Neutrophil (primary cell): ENCODE measurements at regions not wholly inside any gene's neighbourhood (a gene's known extent, or its start where the extent isn't known, plus 50 kb on each side); places are given as distances from the start of the nearest gene placed in this dataset.

Experiments used
- H3K27ac ChIP-seq: fragments of 200-600 bp; sonication (generic); 2 replicates; pipeline ENCODE4 v1.5.1; 2016; ENCODE audit warnings: mild to moderate bottlenecking, moderate library complexity
- H3K27me3 ChIP-seq: fragments of 200-600 bp; sonication (generic); 2 replicates; pipeline ENCODE4 v1.6.0; 2016; ENCODE audit warnings: mild to moderate bottlenecking
- H3K36me3 ChIP-seq: fragments of 200-600 bp; sonication (generic); 2 replicates; pipeline ENCODE4 v1.5.1; 2017
- H3K4me1 ChIP-seq, 2 experiments: fragments of 200-600 bp in 1 of 2; sonication (generic) in 1 of 2; 1 replicate in 1 of 2; 2 replicates in 1 of 2; pipeline versions ENCODE4 v1.5.1 to v1.6.1; 2013 to 2016; ENCODE audit warnings: low read depth in 1 of 2, low read length in 1 of 2, mild to moderate bottlenecking in 1 of 2, moderate library complexity in 1 of 2; ENCODE audit not compliant: control insufficient read depth in 1 of 2, insufficient read depth in 1 of 2
- H3K4me3 ChIP-seq, 2 experiments: fragments of 200-600 bp in 1 of 2; sonication (generic) in 1 of 2; 1 replicate in 1 of 2; 2 replicates in 1 of 2; pipeline ENCODE4 v1.5.1; 2013 to 2016; ENCODE audit warnings: low read depth in 1 of 2, low read length in 1 of 2, mild to moderate bottlenecking in 1 of 2, moderate library complexity in 1 of 2
- H3K9me3 ChIP-seq: fragments of 200-600 bp; sonication (generic); 2 replicates; pipeline ENCODE4 v1.5.1; 2016
- CTCF ChIP-seq: fragments of 200-600 bp; sonication (generic); IDR thresholded peaks from 2 replicates; pipeline ENCODE4 v1.5.1; 2016; ENCODE audit warnings: antibody characterized with exemption

- no peak for TF ChIP-seq CTCF
- no peaks in the 10 kb centered on the region for H3K4me1 ChIP-seq
Observed at GRCh38 chr1:59194621-59195020, 102.3 kb upstream of the FGGY start.

DNA sequence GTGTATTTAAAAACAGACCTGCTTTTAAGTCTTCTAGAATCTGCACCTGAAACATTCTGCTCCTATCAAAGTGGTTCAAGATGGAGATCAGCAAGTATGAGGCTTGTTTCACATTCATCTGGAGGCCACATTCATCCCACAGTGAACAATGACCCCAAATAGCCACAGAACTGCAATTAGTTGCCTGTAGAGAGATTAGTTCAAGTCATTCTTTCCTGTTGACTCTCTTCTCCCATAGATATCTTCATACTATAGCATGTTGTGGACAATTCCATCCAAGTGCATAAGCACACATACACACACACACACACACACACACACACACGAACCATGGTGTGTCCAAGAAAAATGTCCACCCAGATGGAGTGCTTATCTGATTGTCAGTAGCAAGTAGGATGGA is 101.7 kb upstream of the FGGY start:
- Histone ChIP-seq H3K36me3 (no peaks in the 10 kb centered on the region), H3K4me3 (no peak overlapping the region), H3K4me1 (no peaks in the 10 kb centered on the region), H3K9me3 (no peaks in the 10 kb centered on the region), H3K27me3 (no peaks in the 10 kb centered on the region), H3K27ac (no peak overlapping the region)
- no peak for TF ChIP-seq CTCF

More at GRCh38 chr1:59194621-59195020, 102.3 kb upstream of the FGGY start:
- no peaks in the 10 kb centered on the region for H3K9me3 ChIP-seq
- no peak overlapping the region for H3K4me3 ChIP-seq
- no peaks in the 10 kb centered on the region for H3K27me3 ChIP-seq
- no peak overlapping the region for H3K27ac ChIP-seq
- H3K36me3 ChIP-seq: no peaks in the 10 kb centered on the region

- Histone ChIP-seq H3K27ac (no peak overlapping the region), H3K9me3 (no peaks in the 10 kb centered on the region), H3K27me3 (no peaks in the 10 kb centered on the region), H3K36me3 (no peaks in the 10 kb centered on the region), H3K4me3 (no peak overlapping the region), H3K4me1 (peaks cover 0 to 7% of the 10 kb centered on the region in 2 experiments)
- no peak for TF ChIP-seq CTCF
Observed at GRCh38 chr1:59198564-59198963, 98.3 kb upstream of the FGGY start.

GRCh38 chr1:59199147-59199546 is 97.7 kb upstream of the FGGY start:
- Histone ChIP-seq H3K36me3 (no peaks in the 10 kb centered on the region), H3K9me3 (no peaks in the 10 kb centered on the region), H3K27me3 (no peaks in the 10 kb centered on the region), H3K4me3 (no peak overlapping the region), H3K27ac (no peak overlapping the region), H3K4me1 (peaks cover 6 to 13% of the 10 kb centered on the region in 2 experiments)
- no peak for TF ChIP-seq CTCF

- no peak overlapping the region for H3K27ac ChIP-seq
- no peaks in the 10 kb centered on the region for H3K27me3 ChIP-seq
- no peak overlapping the region for H3K4me3 ChIP-seq
- TF ChIP-seq CTCF: no peak
- H3K9me3 ChIP-seq: no peaks in the 10 kb centered on the region
- H3K4me1 ChIP-seq: peaks cover 7 to 17% of the 10 kb centered on the region in 2 experiments
- H3K36me3 ChIP-seq: no peaks in the 10 kb centered on the region
Observed at GRCh38 chr1:59199719-59200376, 97.0 kb upstream of the FGGY start.
